IPS-NIHi7 (cell line): ENCODE measurements at regions not wholly inside any gene's neighbourhood (a gene's known extent, or its start where the extent isn't known, plus 50 kb on each side); places are given as distances from the start of the nearest gene placed in this dataset.

ENCODE experiments used
- DNase-seq: peaks from one replicate; pipeline ENCODE4 v3.0.0; 2012; ENCODE audit warnings: mixed read lengths; ENCODE audit errors: extremely low spot score

DNA sequence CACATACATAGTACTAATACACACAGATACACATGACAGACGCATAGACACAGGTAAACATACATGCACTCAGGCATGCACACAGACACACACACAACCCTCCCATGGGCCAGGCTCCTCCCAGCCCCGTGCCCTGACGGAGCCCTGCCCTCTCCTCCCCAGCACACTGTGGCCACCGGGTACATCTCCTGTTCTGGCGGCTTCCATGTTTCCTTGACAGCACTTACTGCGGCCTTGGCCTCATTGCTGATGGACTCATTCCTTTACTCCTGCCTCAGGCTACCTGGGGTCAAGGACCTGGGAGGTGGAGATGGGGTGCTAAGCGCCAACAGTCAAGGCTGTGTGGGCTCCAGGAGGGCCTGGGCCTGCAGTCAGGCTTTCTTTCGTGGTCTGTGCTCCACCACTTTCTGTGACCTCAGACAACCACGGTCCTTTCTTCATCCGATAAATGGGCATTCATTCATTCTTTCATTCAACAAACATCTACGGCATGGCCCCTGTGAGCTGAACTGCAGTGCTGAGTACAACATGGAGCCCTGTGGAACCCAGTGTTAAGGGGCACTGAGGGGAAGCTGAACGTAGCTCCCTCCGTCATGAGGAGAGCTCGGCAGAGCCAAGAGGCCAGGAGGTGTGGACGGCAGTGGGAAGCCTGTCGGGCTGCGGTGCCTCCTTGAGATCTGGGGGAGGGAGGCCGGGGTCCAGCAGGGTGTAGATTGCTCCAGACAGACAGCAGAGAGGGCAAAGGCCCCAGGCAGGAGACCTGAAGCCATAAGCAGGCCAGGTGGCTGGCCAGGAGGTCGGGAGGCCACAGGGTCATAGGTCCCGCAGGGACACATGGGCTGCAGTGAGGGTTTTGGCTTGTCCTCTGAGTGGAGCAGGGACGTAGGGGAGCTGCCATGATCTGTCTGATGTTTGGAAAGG, 190.4 kb upstream of the HDAC4 start:
- DNase-seq: no peak

DNA sequence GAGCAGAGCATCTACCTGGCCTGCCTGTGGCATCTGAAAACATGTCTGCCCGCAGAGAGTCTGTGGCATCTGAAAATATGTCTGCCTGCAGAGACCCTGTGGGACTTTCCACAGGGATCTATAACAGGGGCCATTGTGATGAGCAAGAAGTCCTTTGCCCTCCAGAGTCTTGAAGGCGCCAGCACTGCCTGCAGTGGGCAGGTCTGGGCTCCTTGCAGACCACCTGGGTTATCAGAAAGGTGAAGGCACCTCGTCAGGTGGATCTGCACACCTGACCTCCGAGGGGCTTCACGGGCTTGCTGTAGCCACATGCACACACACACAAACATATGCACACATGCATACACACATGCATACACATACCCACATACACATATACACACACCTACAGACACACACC, 189.5 kb upstream of the HDAC4 start:
- no peak for DNase-seq

DNA sequence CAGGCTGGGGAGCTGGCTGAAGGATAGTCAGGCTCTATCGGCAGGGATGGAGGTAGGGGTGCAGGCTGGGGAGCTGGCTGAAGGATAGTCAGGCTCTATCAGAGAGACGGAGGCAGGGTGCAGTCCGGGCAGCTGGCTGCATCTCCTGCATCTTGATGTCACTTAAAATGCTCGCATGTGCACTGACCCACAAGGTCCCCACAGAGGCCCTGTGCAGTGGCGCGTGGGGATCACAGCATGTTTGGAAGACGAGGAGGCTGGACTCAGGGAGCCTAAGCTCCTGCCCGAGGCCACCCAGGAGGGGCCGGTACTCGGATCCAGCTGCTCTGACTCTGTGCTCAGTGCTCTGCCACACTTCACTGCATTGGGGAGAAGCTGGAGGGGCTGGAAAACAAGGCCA, 189.0 kb upstream of the HDAC4 start:
- no peak for DNase-seq

DNA sequence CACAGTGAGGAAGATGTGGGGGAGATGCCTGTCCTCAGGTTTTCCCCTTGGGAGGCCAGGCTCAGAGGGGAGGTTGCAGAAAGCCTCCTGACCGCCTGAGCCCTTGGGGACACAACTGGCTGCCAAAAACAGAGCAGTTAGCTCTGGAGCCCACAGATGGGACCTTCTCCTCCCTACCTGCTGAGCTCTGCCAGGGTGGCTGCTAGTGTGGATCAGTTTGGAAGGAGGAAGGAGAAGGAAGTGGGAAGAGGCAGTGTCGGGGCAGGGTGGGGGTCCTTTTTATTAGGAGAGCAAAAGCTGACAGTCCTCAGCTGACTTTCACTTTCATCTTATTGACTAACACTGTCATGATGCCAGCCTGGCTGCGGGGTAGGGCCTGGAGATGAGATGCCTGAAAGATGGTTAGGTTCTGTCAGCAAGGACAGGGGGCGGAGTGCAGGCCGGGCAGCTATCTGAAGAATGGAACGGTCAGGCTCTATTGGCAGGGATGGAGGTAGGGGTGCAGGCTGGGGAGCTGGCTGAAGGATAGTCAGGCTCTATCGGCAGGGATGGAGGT, 188.5 kb upstream of the HDAC4 start:
- DNase-seq: no peak

DNA sequence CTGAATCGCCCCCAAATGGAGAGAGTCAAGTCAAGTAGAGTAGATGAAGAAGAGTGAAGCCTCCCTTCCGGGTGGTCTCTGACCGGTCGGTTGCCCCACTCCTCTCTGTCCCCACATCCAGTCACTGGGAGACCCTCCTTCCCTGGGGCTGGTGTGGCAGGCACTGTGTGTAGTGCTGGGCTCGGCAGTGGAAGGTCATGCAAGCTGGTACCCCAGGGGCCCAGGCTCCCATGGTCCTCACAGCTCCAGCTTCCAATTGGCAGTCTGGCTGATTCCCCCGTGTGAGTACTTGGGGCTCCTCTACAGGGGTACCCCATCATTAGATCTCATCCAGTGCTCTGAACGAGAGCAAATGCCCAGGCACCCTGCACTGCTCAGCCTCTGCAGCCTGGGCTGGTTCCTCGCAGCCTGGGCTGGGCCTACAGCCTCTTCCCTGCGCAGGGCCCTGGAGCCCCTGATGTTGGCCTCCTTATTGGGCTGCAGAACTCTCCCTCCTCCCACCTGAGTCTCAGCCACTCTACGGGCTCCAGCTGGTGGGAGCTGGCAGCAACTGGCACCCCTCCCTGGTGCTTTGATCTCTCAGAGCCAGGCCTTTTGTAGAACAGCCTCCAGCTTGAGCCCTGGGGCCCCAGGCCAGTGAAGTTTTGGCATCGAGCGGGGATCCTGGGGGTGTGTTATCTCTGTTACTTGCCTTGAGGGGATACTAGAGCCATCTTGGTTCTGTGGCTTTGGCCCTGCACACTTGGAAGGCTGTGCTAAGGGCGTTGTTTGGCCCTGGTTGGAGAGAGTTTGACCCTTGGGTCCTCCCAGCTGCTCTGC, 187.8 kb upstream of the HDAC4 start:
- DNase-seq: no peak

DNA sequence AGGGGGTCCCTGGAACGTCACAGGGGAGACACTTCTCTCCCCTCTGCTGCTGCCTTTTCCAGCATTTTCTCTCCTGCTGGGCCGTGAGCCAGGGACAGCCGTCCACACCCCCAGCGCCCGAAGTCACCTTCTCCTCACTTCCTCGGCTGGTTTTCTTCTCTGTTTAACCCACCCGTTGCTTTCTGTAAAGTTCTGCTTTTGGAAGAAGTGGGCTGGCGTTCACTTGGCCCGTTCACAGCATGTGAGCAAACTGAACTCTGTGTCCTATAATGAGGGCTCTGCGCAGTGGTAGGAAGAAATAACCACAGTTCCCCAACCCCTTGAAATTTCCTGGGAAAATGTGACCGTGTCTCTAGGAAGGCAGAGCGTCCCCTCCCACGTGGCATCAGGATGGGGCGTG, 187.0 kb upstream of the HDAC4 start:
- DNase-seq: no peak

DNA sequence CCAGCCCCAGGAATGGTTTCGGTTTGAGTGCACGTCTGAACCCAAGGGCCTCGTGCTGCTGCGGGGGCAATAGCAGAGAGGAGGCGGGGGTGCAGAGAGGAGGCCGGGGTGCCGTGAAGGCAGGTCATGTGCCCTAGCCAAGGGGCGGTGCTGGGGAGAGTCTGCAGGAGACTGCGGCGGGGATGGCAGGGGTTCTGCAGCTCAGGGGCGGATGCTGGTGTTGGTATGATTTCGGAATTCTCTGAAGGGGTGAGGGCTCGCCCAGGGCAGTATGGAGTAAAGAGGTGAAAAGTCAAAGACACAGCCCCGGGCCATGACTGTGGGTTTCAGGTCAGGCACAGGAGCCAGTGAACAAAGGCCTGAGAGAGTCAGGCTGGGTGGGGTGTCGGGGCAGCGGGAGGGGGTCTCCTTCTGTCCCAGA, 186.5 kb upstream of the HDAC4 start:
- no peak for DNase-seq

DNA sequence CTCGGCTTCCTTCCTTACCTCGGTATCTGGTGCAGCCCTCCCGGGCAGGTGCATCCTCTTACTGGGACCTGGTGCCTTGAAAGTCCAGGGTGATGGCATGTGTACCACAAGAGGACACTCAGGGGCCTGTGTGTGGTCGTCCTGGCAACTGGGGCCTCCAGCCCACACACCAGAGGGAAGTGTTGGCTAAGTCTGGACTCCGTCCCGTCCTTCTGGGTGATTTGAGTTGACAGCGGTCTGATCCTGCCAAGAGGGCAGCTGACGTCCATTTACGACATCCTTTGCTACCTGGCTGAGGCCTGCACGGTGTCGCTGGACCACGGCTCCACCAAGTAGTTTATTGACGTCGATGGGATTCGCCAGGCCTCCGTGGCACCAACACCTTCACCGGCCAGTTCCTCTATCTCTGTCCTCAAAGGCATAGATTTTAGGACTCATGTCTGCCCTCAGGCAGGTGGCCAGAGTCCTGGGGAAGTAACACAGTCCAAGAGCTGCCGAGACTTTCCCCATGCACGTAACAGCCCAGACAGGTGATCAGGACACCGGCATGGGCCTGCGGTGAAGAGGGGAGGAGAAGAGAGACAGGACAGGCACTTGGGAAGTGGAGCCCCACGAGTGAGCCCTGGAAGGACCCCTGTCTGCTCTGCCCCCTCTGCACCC, 186.0 kb upstream of the HDAC4 start:
- DNase-seq: no peak

DNA sequence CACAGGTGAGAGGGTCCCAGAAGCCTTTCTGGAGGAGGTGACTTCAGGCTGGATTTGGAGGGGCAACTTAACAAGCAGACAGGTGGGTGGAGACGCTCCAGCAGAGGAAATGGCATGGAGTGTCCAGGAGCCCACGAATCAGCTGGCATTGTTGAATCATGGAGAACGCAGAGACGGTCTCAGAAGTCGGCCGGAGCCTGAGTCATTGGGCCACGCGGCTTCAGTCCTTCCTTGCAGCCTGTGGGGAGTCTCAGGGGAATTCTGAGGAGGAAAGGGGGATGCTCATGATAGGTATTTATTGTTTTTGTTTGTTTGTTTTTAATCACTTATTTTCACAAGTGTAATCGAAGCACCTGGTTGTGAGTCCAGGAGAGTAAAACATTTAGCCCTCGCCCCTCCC, 184.6 kb upstream of the HDAC4 start:
- no peak for DNase-seq

DNA sequence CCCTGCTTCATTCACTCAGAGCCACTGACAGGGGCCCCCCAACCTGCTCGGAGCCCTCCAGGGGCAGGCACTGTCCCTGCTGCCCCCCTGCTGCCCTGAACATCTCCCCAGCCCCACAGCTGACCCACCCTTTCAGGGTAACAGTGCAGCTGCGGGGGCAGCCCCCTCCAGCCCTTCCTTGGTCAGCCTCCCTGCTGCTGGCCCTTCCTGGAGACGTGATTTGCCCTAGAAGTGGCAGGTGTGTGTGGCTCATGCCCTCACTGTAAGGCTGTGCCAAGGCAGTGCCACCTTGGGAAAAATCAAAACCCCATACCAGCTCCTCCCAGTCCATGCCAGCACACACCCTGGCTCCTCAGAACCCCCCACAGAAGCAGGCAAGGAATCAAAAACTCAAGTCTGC, 184.2 kb upstream of the HDAC4 start:
- no peak for DNase-seq

DNA sequence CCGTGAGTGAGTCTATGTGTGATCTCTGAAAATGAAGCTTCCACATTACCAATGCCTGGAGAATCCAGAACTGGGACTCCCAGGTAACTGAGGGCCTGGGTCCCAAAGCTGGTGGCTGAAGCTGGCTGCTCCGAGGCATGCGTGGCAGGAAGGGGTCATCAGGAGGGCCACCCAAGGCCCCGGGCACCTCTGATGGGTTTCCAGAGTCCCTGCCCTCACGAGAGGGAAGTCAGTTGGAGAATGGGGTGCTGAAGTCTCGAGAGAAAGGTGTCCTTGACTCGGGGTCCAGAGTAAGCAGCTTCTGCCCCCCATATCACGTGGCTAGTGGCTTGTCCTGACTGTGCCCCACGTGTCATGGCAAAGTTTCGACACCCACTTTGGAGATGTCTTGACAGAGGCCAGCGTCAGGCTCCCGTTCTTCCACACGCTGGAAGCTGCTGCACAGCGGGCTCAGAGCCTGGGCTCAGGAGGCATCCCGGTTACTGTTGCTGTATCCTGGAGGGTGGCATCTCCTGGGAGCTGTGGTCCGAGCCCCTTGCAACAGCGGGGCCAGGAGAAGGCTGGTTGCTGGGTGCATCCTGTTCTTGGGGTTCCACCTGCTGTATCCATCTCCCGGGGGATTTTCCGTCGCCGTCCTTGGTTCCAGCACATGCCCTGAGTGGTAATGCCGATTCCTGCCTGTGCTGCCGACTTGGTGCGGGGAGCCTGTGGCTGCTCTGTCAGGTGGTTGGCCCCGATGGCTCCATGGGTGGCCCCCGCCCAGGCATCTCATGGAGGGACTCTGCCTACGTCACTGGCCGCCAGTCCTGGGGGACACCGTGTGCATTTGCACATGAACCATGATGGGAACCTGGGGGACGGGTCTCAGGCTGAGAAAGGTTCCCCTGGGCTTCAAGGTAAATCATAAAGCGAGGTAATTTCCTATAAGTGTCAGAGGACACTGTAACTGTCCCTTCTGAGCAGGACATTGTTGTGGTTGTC, 183.3 kb upstream of the HDAC4 start:
- no peak for DNase-seq

DNA sequence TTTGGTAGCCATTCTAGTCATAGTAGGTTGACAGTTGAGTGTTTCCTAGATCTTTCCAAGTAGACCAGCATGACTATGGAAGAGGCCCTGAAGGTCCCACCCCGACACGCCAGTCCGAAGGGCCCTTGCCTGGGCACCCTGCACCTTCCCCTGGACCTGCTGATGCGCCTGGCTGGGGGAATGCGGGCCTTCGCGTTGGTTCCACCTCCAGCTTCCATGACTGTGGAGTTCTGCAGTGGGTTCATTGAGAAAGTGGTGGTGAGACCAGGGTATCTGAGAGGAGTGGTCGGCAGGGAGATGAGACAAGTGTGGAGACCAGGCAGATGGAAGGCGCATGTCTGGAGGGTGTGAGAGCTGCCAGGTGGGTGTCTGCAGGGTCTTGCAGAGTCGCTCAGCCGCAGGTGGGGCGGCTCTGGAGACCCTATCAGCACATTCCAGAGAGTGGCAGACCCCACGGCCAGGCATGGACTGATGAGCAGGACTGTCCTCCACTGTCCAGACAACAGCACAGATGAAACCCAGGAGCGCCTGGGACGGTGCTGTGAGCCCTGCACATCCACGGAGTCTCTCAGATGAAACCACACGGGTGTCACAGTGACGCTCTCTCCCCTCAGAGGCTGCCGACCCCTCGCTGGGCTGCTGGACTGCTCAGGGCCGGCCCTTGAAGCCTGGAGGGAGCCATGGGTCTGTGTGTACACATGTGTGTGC, 182.5 kb upstream of the HDAC4 start:
- no peak for DNase-seq

DNA sequence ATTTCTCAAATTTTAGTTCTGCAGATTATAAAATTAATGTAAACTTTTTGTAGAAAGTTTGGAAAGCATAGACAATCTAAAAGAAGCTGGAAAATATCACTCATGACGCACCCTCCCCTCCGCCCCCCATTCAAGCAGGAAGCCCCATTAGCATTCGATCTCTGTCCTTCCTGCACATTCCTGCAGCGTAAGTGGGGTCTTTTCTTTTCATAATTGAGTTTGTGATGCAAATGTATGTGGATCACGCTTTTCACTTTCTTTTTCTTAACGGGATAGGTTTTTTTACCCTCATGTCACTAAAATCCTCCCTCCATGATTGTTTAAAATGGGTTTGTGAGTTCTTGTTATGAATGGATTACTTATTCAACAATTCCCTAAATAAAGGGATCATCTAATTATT, 181.7 kb upstream of the HDAC4 start:
- DNase-seq: no peak

DNA sequence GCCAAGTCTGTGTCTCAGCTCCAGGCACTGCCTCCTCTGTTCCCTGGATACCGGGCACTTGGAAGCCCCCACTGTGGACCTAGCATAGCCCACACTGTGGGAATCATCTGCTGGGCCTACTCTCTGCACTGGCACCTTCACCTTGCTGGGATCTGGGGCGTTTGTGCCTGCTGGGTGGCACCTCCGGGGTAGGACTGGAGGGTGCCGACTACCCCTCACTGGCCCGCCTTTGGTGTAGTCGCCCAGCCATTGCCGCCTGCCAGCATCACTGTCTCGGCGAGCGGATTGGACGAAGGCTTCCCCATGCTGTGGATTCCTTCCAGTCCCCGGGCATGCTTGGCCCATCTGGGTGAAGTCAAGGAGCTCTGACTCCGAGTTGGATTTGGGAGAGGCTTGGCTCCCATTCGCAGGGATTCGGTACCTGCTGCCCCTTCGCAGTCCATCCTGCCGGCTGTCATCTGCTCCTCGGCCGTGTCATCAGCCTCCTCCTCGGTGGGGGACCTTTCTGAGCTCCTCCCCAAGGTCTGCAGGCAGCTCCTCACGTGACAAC, 180.6 kb upstream of the HDAC4 start:
- no peak for DNase-seq

DNA sequence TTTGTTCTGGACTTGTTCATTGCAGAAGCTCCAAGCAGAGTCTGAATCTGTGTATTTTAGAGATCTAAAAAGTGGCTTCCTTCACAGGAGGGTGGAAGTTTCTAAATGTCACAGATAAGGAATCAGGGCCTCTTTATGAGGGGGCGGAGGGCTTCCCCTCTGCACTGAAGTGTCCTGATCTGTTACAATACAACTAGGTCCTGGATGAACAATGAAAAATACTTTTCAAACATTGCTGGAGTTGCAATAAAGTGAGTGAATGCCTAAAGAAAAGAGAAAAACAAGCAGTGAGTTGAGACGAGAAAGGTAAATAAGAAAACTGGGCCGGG, 179.3 kb upstream of the HDAC4 start:
- no peak for DNase-seq

DNA sequence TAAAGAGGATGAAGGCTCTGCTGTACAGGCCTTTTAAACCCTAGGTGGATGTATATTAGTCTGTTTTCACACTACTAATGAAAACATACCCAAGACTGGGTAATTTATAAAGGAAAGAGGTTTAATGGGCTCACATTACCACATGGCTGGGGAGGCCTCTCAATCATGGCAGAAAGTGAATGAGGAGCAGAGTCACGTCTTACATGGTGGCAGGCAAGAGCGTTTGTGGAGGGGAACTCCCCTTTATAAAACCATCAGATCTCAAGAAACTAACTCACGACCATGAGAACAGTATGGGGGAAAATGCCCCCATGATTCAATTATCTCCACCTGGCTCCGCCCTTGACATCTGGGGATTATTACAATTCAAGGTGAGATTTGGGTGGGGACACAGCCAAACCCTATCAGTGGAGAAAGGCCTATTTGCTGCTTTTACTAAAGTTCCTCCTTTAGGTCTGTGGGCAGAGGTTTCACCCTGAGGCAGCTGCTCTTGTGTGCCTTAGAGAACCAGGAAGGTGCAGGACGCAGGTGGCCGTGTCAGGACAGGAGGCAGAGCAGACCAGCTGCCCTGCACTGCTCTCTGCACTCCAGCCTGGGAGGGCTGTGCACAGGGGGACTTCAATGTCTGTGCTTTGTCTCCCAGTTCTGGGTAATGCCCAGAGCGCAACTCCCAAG, 178.8 kb upstream of the HDAC4 start:
- no peak for DNase-seq

DNA sequence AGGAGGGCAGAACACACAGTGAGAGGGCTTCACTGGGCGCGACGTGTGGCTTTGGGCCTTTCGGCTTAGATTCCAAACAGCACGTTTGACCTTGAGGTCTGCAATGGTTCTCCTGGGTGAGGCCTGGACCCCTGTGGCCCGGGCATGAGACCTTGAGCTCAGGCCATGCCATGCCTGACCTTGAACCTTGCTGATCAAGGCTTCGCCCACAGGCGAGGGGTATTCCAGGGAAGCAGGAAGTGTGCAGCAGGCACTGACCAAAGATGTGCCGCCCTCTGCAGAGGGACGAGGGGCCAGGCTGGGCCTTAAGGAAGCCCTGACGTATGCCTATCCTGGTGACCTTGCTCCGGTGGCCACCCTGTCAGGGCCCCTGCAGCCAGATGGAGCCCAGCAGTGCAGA, 178.3 kb upstream of the HDAC4 start:
- no peak for DNase-seq

DNA sequence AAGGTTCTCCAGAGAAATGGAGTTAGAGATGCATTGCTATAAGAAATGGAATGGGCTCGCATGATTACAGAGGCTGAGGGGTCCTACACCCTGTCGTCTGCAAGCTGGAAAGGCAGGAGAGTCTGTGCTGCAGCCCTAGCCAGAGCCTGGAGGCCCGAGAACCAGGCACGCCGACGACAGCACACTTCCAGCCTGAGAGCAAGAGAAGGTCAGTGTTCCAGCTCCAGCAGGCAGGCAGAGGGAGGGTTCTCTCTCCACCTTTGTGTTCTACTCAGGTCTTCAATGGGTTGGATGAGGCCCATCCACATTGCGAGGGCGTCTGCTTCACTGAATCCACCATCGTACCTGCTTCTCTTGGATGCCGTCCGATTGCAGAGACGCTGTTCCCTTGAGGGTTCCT, 177.6 kb upstream of the HDAC4 start:
- DNase-seq: no peak

DNA sequence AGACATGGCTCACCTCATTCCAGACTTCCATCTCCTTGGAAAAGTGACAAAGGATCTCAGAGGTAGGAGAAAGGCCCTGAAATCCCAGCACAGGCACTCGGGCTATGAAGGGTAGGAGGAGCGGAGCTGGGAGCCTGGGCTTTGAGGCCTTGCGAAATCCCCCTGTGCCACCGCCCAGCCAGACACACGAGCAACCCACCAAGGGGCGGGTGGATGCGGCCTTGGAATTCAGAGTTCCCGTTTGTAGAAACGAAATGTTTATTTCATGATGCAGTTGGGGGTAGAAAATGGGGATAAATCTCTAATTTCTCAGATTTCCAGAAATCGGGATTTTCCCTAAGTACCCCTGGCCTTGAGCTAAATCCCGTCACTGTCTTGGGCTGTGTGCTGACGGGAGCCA, 177.1 kb upstream of the HDAC4 start:
- DNase-seq: no peak
